ENCODE measurements at regions not wholly inside any gene's neighbourhood (a gene's known extent, or its start where the extent isn't known, plus 50 kb on each side); places are given as distances from the start of the nearest gene placed in this dataset.

- TF ChIP-seq FOXM1 (IDR thresholded peaks at IDR 0.05; ENCODE audit: borderline replicate concordance, low read depth) (no peak), EP300 (IDR thresholded peaks at IDR 0.05; ENCODE audit: borderline replicate concordance) (no peak), USF1 (IDR thresholded peaks at IDR 0.05) (no peak), TEAD4 (IDR thresholded peaks at IDR 0.05) (no peak), RAD21 (IDR thresholded peaks at IDR 0.05; ENCODE audit: low read depth) (no peak), REST (IDR thresholded peaks at IDR 0.05; ENCODE audit: low read depth) (no peak), CEBPB (IDR thresholded peaks at IDR 0.05) (no peak), EGR1 (IDR thresholded peaks at IDR 0.05) (no peak), ZBTB7A (IDR thresholded peaks at IDR 0.05; ENCODE audit: low read depth) (no peak)
These were observed 263.2 kb downstream of the NR2F2 start for GRCh38 chr15:96593735-96594134.

- TF ChIP-seq TEAD4 (IDR thresholded peaks at IDR 0.05) (no peak), ZBTB7A (IDR thresholded peaks at IDR 0.05; ENCODE audit: low read depth) (no peak), USF1 (IDR thresholded peaks at IDR 0.05) (no peak), CEBPB (IDR thresholded peaks at IDR 0.05) (no peak), TCF12 (IDR thresholded peaks at IDR 0.05; ENCODE audit: low read depth) (no peak), REST (IDR thresholded peaks at IDR 0.05; ENCODE audit: low read depth) (no peak), MAX (IDR thresholded peaks at IDR 0.05) (no peak), EGR1 (IDR thresholded peaks at IDR 0.05) (no peak)
These were observed 265.5 kb downstream of the NR2F2 start for GRCh38 chr15:96595951-96596350.

- no peak for TF ChIP-seq TAF1 (IDR thresholded peaks at IDR 0.05; ENCODE audit: low read depth)
- TF ChIP-seq EP300 (IDR thresholded peaks at IDR 0.05; ENCODE audit: borderline replicate concordance) = no peak
- TF ChIP-seq ZBTB7A (IDR thresholded peaks at IDR 0.05; ENCODE audit: low read depth) = no peak
- no peak for TF ChIP-seq CREB1 (IDR thresholded peaks at IDR 0.05; ENCODE audit: low read depth)
- no peak for TF ChIP-seq CEBPB (IDR thresholded peaks at IDR 0.05)
- no peak for TF ChIP-seq RAD21 (IDR thresholded peaks at IDR 0.05; ENCODE audit: low read depth)
- TF ChIP-seq EGR1 (IDR thresholded peaks at IDR 0.05) = no peak
These were observed 268.0 kb downstream of the NR2F2 start for GRCh38 chr15:96598514-96598913.

GRCh38 chr15:96599268-96599667, 268.8 kb downstream of the NR2F2 start:
- TF ChIP-seq NFIC (IDR thresholded peaks at IDR 0.05) = no peak
- no peak for TF ChIP-seq CEBPB (IDR thresholded peaks at IDR 0.05)
- no peak for TF ChIP-seq EGR1 (IDR thresholded peaks at IDR 0.05)
- no peak for TF ChIP-seq TAF1 (IDR thresholded peaks at IDR 0.05; ENCODE audit: low read depth)
- TF ChIP-seq MAX (IDR thresholded peaks at IDR 0.05) = no peak
- no peak for TF ChIP-seq TCF12 (IDR thresholded peaks at IDR 0.05; ENCODE audit: low read depth)
- TF ChIP-seq RAD21 (IDR thresholded peaks at IDR 0.05; ENCODE audit: low read depth) = no peak
- TF ChIP-seq REST (IDR thresholded peaks at IDR 0.05; ENCODE audit: low read depth) = no peak
- TF ChIP-seq YY1 (IDR thresholded peaks at IDR 0.05; ENCODE audit: low read depth) = no peak
- TF ChIP-seq ZBTB7A (IDR thresholded peaks at IDR 0.05; ENCODE audit: low read depth) = no peak
- TF ChIP-seq CREB1 (IDR thresholded peaks at IDR 0.05; ENCODE audit: low read depth) = no peak
- TF ChIP-seq TEAD4 (IDR thresholded peaks at IDR 0.05) = no peak
- no peak for TF ChIP-seq FOXM1 (IDR thresholded peaks at IDR 0.05; ENCODE audit: borderline replicate concordance, low read depth)
- no peak for TF ChIP-seq USF1 (IDR thresholded peaks at IDR 0.05)
- no peak for TF ChIP-seq EP300 (IDR thresholded peaks at IDR 0.05; ENCODE audit: borderline replicate concordance)
